GOT3 (cell line): ENCODE measurements at regions not wholly inside any gene's neighbourhood (a gene's known extent, or its start where the extent isn't known, plus 50 kb on each side); places are given as distances from the start of the nearest gene placed in this dataset.
"Not testable (repeated sequence)": the region's sequence is repeated elsewhere in the genome, so short reads cannot be mapped to it uniquely, and the experiment has no call there.

Experiments
- DNase-seq: peaks from one replicate; lab custom pipeline; 2025; ENCODE audit warnings: mixed read lengths; lab: John Stamatoyannopoulos, UW

GRCh38 chr4:15163284-15163645 is 161.0 kb downstream of the CPEB2 start:
- DNase-seq, result no peak

DNA sequence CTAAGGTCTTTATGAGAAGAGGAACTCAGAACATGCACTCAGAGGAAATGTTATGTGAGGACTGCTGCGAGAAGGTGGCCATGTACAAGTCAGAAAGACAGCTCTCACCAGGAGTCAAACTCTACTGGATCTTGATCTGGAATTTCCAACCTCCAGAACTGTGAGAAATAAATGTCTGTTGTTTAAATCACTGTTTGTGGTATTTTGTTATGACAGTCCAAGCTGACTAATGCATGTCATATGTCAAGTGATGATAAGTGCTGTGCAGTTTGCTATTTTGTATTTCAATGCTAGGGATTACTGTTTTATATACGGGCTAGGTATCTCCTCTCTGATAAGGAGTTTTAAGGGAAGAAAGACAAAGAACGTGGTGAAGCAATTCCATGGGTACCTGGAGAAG is 162.3 kb downstream of the CPEB2 start:
- no peak for DNase-seq

- DNase-seq, result no peak
Observed at GRCh38 chr4:15167743-15168142, 165.5 kb downstream of the CPEB2 start.

- no peak for DNase-seq
Observed at GRCh38 chr4:15168759-15169158, 166.5 kb downstream of the CPEB2 start.

- DNase-seq, result no peak
Observed at GRCh38 chr4:15171725-15172124, 169.4 kb downstream of the CPEB2 start.

DNA sequence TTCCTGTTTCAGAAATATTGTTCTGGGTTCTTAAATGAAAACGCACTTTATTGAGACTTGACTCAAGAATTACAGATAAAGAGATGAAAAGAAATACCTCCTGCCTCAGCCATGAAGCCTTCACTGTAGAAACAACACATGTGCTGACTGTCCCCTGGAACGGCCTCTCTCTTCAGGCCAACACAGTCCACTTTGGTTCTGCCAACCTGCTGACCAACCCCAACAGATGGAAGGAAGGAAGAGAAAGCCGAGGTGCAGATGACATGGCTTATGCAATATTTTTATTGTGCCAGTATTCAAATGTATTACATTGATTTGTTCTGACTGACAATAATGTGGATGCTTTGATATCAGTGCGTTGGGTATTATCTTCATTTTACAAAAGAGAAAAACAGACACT is 171.0 kb downstream of the CPEB2 start:
- no peak for DNase-seq

GRCh38 chr4:15174168-15174567 is 171.9 kb downstream of the CPEB2 start:
- DNase-seq, result not testable (repeated sequence)

GRCh38 chr4:15179842-15180241 is 177.6 kb downstream of the CPEB2 start:
- DNase-seq, result not testable (repeated sequence)

GRCh38 chr4:15182600-15183220 is 180.4 kb downstream of the CPEB2 start:
- no peak for DNase-seq

- no peak for DNase-seq
Observed at GRCh38 chr4:15186149-15186548, 183.9 kb downstream of the CPEB2 start.

DNA sequence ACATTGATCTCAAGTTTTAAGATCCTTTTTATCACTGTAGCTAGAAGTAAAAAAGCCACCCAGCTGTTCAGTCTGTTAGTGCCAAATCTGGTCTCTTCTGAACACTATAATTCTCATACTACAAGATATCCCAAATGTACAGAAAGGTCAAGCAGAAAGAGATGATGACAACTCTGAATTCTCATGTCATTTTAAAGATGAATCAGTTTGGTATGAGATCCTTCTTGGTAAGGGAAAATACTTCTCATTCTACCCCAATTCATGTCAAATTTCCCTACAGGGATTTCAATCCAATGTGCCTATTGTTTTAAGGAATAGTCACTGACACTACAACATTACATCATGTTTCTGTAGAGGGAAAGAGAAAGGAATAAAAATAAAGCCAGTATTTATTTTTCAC is 184.5 kb downstream of the CPEB2 start:
- no peak for DNase-seq

- DNase-seq, result no peak
Observed at GRCh38 chr4:15188605-15189539, 186.6 kb downstream of the CPEB2 start.

GRCh38 chr4:15194520-15194919 is 192.2 kb downstream of the CPEB2 start:
- no peak for DNase-seq

DNA sequence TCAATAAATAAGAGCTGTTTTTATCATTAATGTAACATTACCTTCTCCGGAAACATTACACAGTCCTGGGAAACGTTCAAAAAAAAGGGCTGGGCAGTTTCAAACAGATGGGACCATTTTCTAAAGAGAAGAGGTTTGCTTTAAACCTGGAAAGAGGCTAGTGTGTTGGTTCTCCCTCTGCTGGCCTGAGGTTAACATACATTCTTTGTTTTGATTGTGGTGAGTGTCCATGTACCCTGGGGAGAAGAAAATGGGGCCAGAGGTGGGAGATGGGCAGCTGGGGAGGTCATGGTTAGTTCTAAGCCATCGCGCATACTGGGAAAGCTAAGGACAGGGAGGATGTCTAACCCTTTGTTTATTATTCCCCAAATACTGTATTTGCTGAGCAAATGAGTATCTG is 194.7 kb downstream of the CPEB2 start:
- DNase-seq, result no peak

- DNase-seq, result no peak
Observed at GRCh38 chr4:15198070-15198727, 195.9 kb downstream of the CPEB2 start.

DNA sequence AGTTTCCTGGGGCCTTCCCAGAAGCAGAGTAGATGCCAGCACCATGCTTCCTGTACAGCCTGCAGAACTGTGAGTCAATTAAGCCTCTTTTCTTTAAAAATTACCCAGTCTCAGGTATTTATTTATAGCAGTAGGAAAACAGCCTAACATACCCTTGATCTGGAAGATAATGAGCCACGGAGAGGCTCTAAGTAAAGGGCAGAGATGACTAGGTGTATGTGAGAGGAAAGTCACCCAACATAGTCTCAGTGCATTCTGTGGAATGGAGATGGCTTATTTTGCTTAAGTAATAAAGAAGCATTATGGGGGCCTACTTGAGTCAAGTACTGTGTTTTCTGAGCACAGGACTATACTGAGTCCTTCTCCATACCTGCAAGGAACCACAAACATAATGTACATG is 199.5 kb downstream of the CPEB2 start:
- no peak for DNase-seq

DNA sequence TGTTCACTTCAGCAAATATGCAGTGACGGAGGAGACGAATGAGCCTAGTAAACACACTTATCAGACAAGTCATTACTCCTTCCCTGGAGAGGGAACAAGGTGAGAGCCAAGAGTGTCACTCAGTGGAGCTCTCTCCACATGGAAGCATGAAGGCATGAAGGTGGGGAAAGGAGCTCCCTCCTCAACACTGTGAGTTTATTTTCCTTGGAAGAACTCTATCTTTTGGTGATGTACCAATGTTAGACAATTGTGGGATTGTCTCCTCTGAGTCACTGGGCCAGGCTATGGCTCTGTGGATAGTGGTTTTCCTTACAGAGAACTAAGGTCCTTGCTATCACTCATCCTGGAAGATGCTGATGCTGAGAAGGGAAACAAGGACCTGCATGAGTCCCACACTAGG is 200.2 kb downstream of the CPEB2 start:
- DNase-seq, result no peak

DNA sequence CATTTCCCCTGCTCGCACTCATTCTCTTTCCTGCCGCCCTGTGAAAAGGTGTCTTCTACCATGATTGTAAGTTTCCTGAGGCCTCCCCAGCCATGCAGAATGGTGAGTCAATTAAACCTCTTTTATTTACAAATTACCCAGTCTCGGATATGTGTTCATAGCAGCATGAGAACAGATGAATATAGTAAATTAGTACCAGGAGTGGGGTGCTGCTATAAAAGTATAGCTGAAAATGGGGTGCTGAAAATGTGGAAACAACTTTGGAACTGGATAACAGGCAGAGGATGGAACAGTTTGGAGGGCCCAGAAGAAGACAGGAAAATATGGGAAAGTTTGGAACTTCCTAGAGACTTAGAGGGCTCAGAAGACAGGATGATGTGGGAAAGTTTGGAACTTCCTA is 204.2 kb downstream of the CPEB2 start:
- not testable (repeated sequence) for DNase-seq

DNA sequence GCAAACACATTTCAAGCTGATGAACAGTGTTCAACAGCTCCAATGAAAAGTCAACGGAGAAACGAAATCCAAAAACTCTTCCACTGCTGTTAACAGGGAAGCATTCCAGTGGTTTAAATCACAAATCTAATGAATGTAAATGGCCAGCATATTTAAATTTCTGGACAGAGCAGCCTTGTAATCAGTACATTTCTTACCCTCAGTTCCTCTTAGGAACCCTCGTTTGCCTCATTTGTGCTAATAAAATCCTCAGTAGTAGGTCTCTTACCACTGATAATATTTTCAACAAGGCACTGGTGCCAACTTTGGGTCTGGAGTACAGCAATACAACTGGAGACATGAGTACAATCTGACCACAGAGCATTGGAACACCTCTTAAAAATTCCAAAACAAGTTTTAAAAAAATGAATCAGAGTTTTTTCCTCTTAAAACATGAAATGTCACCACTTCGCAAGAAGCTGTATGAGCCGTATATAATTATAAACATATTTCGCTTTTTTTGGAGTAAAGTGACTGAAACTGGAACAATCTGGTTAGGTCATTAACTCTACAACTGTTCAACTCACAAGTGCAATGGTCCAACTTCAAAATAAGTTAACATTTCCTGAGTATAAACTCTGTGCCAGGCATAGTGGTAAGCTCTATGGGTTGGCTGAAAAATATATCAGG is 211.2 kb downstream of the CPEB2 start:
- DNase-seq, result no peak

DNA sequence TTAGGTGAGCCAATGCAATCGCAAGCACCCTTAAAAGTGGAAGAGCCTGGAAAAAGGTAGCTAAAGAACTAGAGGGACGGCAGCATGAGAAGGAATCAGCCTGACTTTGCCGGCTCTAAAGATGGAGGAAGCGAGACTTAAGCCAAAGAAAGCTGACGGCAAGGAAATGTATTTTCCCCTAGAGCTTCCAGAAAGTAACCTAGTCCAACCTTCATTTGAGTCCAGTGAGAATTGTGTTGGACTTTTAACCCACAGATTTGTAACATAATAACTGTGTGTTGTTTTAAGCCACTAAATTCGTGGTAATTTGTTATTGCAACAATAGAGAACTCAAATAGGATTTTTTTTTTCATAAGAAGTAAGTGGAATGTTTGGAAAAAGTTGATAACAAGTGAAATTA is 212.7 kb upstream of the C1QTNF7 start:
- DNase-seq, result no peak

- DNase-seq, result no peak
Observed at GRCh38 chr4:15226203-15226602, 201.6 kb upstream of the C1QTNF7 start.
